ENCODE measurements at regions not wholly inside any gene's neighbourhood (a gene's known extent, or its start where the extent isn't known, plus 50 kb on each side); places are given as distances from the start of the nearest gene placed in this dataset.

GRCh38 chr5:29984156-29984540 is 1209.3 kb upstream of the CDH6 start:
- Histone ChIP-seq H3K4me3 (ENCODE audit: low read depth, low read length) (no peak overlapping the region), H3K27me3 (ENCODE audit: control insufficient read depth, insufficient read depth, low read length) (no peaks in the 10 kb centered on the region), H3K36me3 (ENCODE audit: control insufficient read depth, insufficient read depth, low read length) (no peaks in the 10 kb centered on the region)
- no peak for DNase-seq (ENCODE audit: low read depth)
- no peak for TF ChIP-seq CTCF (IDR thresholded peaks at IDR 0.05; ENCODE audit: insufficient read depth, low read length, severe bottlenecking)
- FAIRE-seq, result no peak

- no peak for DNase-seq (ENCODE audit: low read depth)
- Histone ChIP-seq H3K27me3 (ENCODE audit: control insufficient read depth, insufficient read depth, low read length) (no peaks in the 10 kb centered on the region), H3K4me3 (ENCODE audit: low read depth, low read length) (no peak overlapping the region), H3K36me3 (ENCODE audit: control insufficient read depth, insufficient read depth, low read length) (no peaks in the 10 kb centered on the region)
- no peak for FAIRE-seq
- no peak for TF ChIP-seq CTCF (IDR thresholded peaks at IDR 0.05; ENCODE audit: insufficient read depth, low read length, severe bottlenecking)
These were observed 1209.8 kb upstream of the CDH6 start for GRCh38 chr5:29983528-29984155.

- TF ChIP-seq CTCF (IDR thresholded peaks at IDR 0.05; ENCODE audit: insufficient read depth, low read length, severe bottlenecking), result no peak
- Histone ChIP-seq H3K4me3 (ENCODE audit: low read depth, low read length) (no peak overlapping the region), H3K27me3 (ENCODE audit: control insufficient read depth, insufficient read depth, low read length) (no peaks in the 10 kb centered on the region), H3K36me3 (ENCODE audit: control insufficient read depth, insufficient read depth, low read length) (no peaks in the 10 kb centered on the region)
- no peak for FAIRE-seq
- no peak for DNase-seq (ENCODE audit: low read depth)
These were observed 1211.0 kb upstream of the CDH6 start for GRCh38 chr5:29982457-29982856.

GRCh38 chr5:29972597-29972996 is 1220.9 kb upstream of the CDH6 start:
- DNase-seq (ENCODE audit: low read depth) (no peak), FAIRE-seq (no peak)
- no peak for TF ChIP-seq CTCF (IDR thresholded peaks at IDR 0.05; ENCODE audit: insufficient read depth, low read length, severe bottlenecking)
- Histone ChIP-seq H3K4me3 (ENCODE audit: low read depth, low read length) (no peak overlapping the region), H3K36me3 (ENCODE audit: control insufficient read depth, insufficient read depth, low read length) (no peaks in the 10 kb centered on the region), H3K27me3 (ENCODE audit: control insufficient read depth, insufficient read depth, low read length) (no peaks in the 10 kb centered on the region)

- TF ChIP-seq CTCF (IDR thresholded peaks at IDR 0.05; ENCODE audit: insufficient read depth, low read length, severe bottlenecking), result no peak
- FAIRE-seq, result no peak
- Histone ChIP-seq H3K4me3 (ENCODE audit: low read depth, low read length) (no peak overlapping the region), H3K36me3 (ENCODE audit: control insufficient read depth, insufficient read depth, low read length) (no peaks in the 10 kb centered on the region), H3K27me3 (ENCODE audit: control insufficient read depth, insufficient read depth, low read length) (no peaks in the 10 kb centered on the region)
- peak; percentile 1 for DNase-seq (ENCODE audit: low read depth)
These were observed 1229.5 kb upstream of the CDH6 start for GRCh38 chr5:29963956-29964355.

GRCh38 chr5:29960323-29960722 is 1233.2 kb upstream of the CDH6 start:
- Histone ChIP-seq H3K27me3 (ENCODE audit: control insufficient read depth, insufficient read depth, low read length) (no peaks in the 10 kb centered on the region), H3K4me3 (ENCODE audit: low read depth, low read length) (no peak overlapping the region), H3K36me3 (ENCODE audit: control insufficient read depth, insufficient read depth, low read length) (no peaks in the 10 kb centered on the region)
- DNase-seq (ENCODE audit: low read depth) (no peak), FAIRE-seq (no peak)
- no peak for TF ChIP-seq CTCF (IDR thresholded peaks at IDR 0.05; ENCODE audit: insufficient read depth, low read length, severe bottlenecking)
